Right ventricle myocardium superior (tissue), 1 donor: ENCODE measurements at regions not wholly inside any gene's neighbourhood (a gene's known extent, or its start where the extent isn't known, plus 50 kb on each side); places are given as distances from the start of the nearest gene placed in this dataset.

Source experiments
- ATAC-seq: fragments of 200-7000 bp; cut with Tn5 transposase; one replicate; pipeline ENCODE4 v1.9.1; 2020; ENCODE audit warnings: mild to moderate bottlenecking; ENCODE audit not compliant: poor library complexity
- DNase-seq: peaks from one replicate; pipeline ENCODE4 v3.0.0-alpha.2; 2020
- intact Hi-C: fragments of 100-400 bp; cut with DNase I; formaldehyde crosslinking; loops from one replicate; pipeline ENCODE4 v1.11.2; 2022
- donor health status: DM: no; HTN: yes; CAD: no; lungs with severe emphysema.

GRCh38 chr15:97861529-97862260 lies 98.8 kb upstream of the ARRDC4 start:
- ATAC-seq: no peak
- intact Hi-C loops: no loop called here
- no peak for DNase-seq

- ATAC-seq: peak; percentile 38
- intact Hi-C loops: no loop called here
- no peak for DNase-seq
Observed at GRCh38 chr15:97866959-97867358, 93.5 kb upstream of the ARRDC4 start.

DNA sequence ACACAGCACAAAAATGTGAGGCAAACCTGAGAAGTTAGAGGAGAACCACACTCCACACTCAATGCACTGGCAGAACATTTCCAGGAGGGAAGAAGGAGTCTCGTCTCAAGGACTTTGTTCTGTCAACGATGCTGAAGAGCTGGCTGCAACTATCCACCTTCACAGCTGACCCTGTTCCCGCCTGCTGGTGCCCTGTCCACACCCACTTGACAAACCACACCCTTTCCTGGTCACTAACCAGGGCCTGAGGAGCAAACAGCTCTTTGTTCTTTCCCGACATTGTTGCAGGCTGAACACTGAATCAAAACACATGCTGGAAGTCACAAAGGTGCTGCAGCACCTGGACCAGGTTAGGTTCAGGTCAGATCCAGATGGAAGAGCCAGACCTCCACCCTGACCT lies 92.6 kb upstream of the ARRDC4 start:
- DNase-seq (peak; percentile 40), ATAC-seq (peak; percentile 97)
- intact Hi-C loops: no loop called here

- no peak for DNase-seq
- ATAC-seq: no peak
- intact Hi-C loops: no loop called here
Observed at GRCh38 chr15:97868981-97869380, 91.5 kb upstream of the ARRDC4 start.

DNA sequence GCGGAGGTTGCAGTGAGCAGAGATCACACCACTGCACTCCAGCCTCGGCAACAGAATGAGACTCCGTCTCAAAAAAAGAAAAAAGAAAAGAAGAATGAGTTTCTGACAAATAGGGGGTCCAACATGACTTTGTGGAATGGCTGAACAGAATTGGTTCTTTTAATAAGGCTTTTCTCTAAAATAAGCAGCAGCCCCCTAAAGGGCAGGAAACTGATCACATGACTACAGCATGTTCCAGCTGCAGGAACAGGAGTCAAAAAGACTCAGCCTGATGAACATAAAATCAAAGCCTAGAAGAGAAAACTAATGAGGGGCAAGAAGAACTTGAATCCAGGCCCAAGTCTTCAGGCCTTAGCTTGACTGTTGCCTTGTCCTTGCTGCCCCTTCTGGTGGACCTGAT lies 89.7 kb upstream of the ARRDC4 start:
- intact Hi-C loops: no loop called here
- no peak for DNase-seq

DNA sequence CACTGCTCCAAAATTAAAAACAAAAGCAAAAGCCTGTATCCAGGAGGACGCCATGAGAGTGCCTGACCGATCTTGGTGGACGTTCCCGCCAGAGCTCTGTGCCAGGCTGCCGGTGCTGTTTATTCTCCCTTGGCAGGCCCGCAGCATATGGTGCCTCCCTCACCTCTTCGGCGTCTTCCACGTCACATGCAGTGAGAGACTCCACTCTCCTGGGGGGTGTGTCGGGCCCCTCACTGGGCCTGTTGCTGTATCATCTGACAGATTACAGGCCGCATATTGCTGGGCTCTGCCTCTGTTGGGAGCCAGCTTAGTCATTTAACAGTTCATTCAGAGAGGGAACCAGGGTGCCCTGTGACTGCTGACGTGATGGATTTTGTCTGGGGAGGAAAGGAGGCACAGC lies 86.4 kb upstream of the ARRDC4 start:
- intact Hi-C loops: no loop called here
- ATAC-seq: no peak
- DNase-seq: peak; percentile 40

More for the DNA sequence above, 89.7 kb upstream of the ARRDC4 start:
- no peak for ATAC-seq

DNA sequence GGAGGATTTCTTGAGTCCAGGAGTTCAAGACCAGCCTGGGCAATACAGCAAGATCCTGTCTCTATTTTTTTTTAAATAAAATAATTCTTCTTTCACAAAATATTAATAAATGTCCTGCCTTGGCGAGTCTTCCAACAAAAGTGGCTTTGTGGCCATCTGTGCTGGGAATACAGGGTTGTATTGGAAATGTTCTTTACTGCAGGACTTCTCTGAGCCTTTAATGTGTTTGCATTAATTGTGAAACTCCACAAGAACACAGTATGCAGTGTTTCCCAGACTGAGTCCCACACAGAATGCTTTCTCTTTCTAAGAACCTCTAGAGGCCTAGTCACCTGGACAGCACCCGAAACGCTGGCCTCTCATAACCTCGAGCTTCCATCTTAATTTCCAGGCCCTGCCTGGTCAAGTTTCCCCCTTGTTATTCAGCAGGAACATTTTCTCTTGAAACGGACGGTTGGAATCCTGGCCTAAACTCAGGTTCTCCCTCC lies 85.4 kb upstream of the ARRDC4 start:
- intact Hi-C loops: no loop called here
- ATAC-seq: peak; percentile 32
- no peak for DNase-seq

GRCh38 chr15:97875513-97876280 lies 84.8 kb upstream of the ARRDC4 start:
- intact Hi-C loops: no loop called here
- ATAC-seq: peak; percentile 84
- peak; percentile 69 for DNase-seq

GRCh38 chr15:97876281-97876675 lies 84.2 kb upstream of the ARRDC4 start:
- no peak for DNase-seq
- intact Hi-C loops: no loop called here
- ATAC-seq: no peak

- intact Hi-C loops: no loop called here
- DNase-seq (no peak), ATAC-seq (no peak)
Observed at GRCh38 chr15:97881346-97881965, 79.0 kb upstream of the ARRDC4 start.

- no peak for DNase-seq
- intact Hi-C loops: no loop called here
- ATAC-seq: no peak
Observed at GRCh38 chr15:97884513-97885131, 75.9 kb upstream of the ARRDC4 start.

GRCh38 chr15:97890307-97890706 lies 70.2 kb upstream of the ARRDC4 start:
- no peak for DNase-seq
- intact Hi-C loops: no loop called here
- ATAC-seq: peak; percentile 86

GRCh38 chr15:97892167-97892938 lies 68.2 kb upstream of the ARRDC4 start:
- intact Hi-C loops: no loop called here

GRCh38 chr15:97893967-97894366 lies 66.5 kb upstream of the ARRDC4 start:
- ATAC-seq: no peak
- intact Hi-C loops: no loop called here
- no peak for DNase-seq

More at GRCh38 chr15:97892167-97892938, 68.2 kb upstream of the ARRDC4 start:
- DNase-seq: no peak
- peak; percentile 86 for ATAC-seq

GRCh38 chr15:97899981-97900380 lies 60.5 kb upstream of the ARRDC4 start:
- ATAC-seq: no peak
- intact Hi-C loops: loop anchor here (5.0 to 10.0 kb wide), 3 partner anchors 275 to 525 kb away; no protein-coding TSS in a partner anchor

GRCh38 chr15:97902140-97902780 lies 58.2 kb upstream of the ARRDC4 start:
- no peak for DNase-seq
- no peak for ATAC-seq
- intact Hi-C loops: loop anchor here (5.0 to 10.0 kb wide), 3 partner anchors 273 to 523 kb away; no protein-coding TSS in a partner anchor

More at GRCh38 chr15:97899981-97900380, 60.5 kb upstream of the ARRDC4 start:
- no peak for DNase-seq

- intact Hi-C loops: loop anchor here (5.0 to 10.0 kb wide), 3 partner anchors 271 to 521 kb away; no protein-coding TSS in a partner anchor
Observed at GRCh38 chr15:97903560-97903959, 56.9 kb upstream of the ARRDC4 start.

More at GRCh38 chr15:97903560-97903959, 56.9 kb upstream of the ARRDC4 start:
- DNase-seq (no peak), ATAC-seq (no peak)
